ENCODE measurements at regions not wholly inside any gene's neighbourhood (a gene's known extent, or its start where the extent isn't known, plus 50 kb on each side); places are given as distances from the start of the nearest gene placed in this dataset.

DNA sequence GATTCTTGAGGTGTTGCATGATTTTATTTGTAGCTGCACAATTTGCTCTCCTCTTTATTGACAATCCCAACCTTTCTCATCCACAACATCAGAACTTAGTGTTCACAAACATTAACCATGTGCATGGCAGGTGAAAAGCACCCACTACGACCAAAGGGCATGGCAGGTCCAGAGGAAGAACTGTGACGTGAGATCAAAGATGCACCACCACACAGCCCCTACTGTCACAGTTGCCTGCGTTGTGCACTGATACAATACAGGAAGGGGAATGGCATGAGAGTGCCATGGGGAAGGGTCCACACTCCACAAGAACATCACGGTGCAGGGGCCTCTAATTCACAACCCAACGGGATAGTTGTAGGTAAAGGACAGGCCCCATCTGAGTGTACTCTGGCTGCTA is 217.1 kb upstream of the PFKP start:
- no peak overlapping the region for H3K4me3 ChIP-seq (ENCODE audit: low read depth, low read length)
- TF ChIP-seq CTCF (IDR thresholded peaks at IDR 0.05; ENCODE audit: insufficient read depth, low read length), result no peak
- no peak for DNase-seq (ENCODE audit: low read depth)

- TF ChIP-seq CTCF (IDR thresholded peaks at IDR 0.05; ENCODE audit: insufficient read depth, low read length), result no peak
- H3K4me3 ChIP-seq (ENCODE audit: low read depth, low read length), result no peak overlapping the region
- DNase-seq (ENCODE audit: low read depth), result no peak
Measured at GRCh38 chr10:2844925-2845324, 222.4 kb upstream of the PFKP start.

GRCh38 chr10:2839081-2839725 is 228.1 kb upstream of the PFKP start:
- no peak overlapping the region for H3K4me3 ChIP-seq (ENCODE audit: low read depth, low read length)
- peak; percentile 5 for DNase-seq (ENCODE audit: low read depth)
- TF ChIP-seq CTCF (IDR thresholded peaks at IDR 0.05; ENCODE audit: insufficient read depth, low read length), result peak; percentile 37

DNA sequence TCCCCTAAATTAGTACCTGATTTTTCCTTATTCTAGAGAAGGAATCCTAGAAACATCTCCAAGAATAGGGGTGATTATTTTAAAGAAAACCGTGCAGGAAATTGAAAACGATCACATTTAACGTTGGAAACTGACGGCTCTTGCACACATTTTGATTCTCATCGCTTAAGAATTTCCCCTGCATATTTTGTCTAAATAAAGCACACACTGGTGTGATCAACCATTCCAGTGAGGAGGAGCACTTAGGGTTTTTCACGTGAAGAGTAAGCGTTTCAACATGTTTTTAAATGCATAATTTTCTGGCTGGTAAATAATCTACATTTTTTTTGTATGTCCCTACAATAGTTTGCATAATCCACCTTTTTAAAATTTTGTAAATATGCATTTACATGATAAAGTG is 229.7 kb upstream of the PFKP start:
- TF ChIP-seq CTCF (IDR thresholded peaks at IDR 0.05; ENCODE audit: insufficient read depth, low read length), result no peak
- DNase-seq (ENCODE audit: low read depth), result no peak
- H3K4me3 ChIP-seq (ENCODE audit: low read depth, low read length), result no peak overlapping the region

- TF ChIP-seq CTCF (IDR thresholded peaks at IDR 0.05; ENCODE audit: insufficient read depth, low read length), result no peak
Measured at GRCh38 chr10:2836921-2837662, 230.3 kb upstream of the PFKP start.

GRCh38 chr10:2834214-2834613 is 233.1 kb upstream of the PFKP start:
- no peak for DNase-seq (ENCODE audit: low read depth)
- no peak overlapping the region for H3K4me3 ChIP-seq (ENCODE audit: low read depth, low read length)
- TF ChIP-seq CTCF (IDR thresholded peaks at IDR 0.05; ENCODE audit: insufficient read depth, low read length), result no peak

More at GRCh38 chr10:2836921-2837662, 230.3 kb upstream of the PFKP start:
- no peak overlapping the region for H3K4me3 ChIP-seq (ENCODE audit: low read depth, low read length)
- no peak for DNase-seq (ENCODE audit: low read depth)
